Retina (tissue), 1 donor: ENCODE measurements at regions not wholly inside any gene's neighbourhood (a gene's known extent, or its start where the extent isn't known, plus 50 kb on each side); places are given as distances from the start of the nearest gene placed in this dataset.
A peak's percentile ranks its signal among the peaks of the same experiment; 100 is the strongest.
"Not testable (repeated sequence)": the region's sequence is repeated elsewhere in the genome, so short reads cannot be mapped to it uniquely, and the experiment has no call there.

Source experiments
- DNase-seq: peaks from one replicate; pipeline ENCODE4 v3.0.0-alpha.2; 2016

GRCh38 chr10:30763918-30764317 is 134.4 kb upstream of the LYZL2 start:
- no peak for DNase-seq

DNA sequence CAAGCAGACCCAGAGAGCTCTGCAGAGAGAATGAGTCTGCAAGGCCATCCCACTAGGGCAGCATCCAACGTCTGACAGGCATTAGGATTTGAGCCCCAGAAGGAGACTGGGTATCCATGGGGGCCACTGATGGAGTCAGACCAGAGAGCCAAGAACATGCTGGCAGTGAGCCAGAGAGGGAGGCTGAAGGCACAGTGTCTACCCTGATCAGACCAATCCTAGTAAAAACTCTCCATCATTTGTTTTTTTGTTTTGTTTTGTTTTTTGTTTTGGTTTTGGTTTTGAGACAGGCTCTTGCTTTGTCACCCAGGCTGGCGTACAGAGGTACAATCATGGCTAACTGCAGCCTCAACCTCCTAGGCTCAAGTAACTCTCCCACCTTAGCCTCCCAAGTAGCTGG is 133.1 kb upstream of the LYZL2 start:
- no peak for DNase-seq

DNA sequence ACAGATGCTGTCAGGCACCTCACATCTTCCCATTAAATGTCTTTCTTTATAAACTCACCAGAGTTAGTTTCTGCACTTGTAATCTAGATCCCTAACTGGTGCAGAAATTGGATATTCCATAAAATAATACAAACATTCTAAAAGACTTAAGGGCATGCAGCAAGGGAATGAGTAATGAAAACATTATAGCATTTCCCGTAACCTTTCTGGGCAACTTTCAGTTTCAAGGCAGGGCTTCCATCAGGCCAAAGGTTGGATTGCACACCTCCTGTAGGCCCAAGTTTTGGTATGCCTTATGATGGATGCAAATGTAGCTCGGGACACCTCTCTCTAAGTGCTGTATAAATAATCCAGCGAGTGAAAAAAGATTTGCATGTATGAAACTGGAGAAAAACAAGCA is 129.9 kb upstream of the LYZL2 start:
- no peak for DNase-seq

- DNase-seq, result no peak
Observed at GRCh38 chr10:30758338-30758737, 128.8 kb upstream of the LYZL2 start.

DNA sequence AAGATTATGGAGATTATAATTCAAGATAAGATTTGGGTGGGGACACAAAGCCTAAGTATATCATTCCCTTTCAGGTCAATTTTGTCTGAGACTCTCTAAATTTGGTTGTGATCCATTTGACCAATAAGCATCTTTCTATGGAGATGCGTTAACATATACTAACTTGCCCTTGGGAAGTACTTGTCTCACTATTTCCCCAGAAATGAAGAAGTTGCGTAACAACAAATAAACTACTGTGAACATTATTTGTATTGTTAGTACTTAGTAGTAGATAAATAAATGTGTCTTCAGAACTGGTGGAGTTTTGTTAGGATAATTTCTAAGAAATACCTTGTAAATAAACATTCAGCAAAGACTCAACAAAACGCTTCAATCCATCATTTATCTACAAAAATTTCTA is 127.3 kb upstream of the LYZL2 start:
- DNase-seq, result no peak

- no peak for DNase-seq
Observed at GRCh38 chr10:30756151-30756550, 126.6 kb upstream of the LYZL2 start.

GRCh38 chr10:30755441-30755953 is 125.9 kb upstream of the LYZL2 start:
- no peak for DNase-seq

GRCh38 chr10:30752481-30752881 is 122.9 kb upstream of the LYZL2 start:
- peak; percentile 90 for DNase-seq

GRCh38 chr10:30751678-30752331 is 122.3 kb upstream of the LYZL2 start:
- DNase-seq, result no peak

- no peak for DNase-seq
Observed at GRCh38 chr10:30750971-30751677, 121.6 kb upstream of the LYZL2 start.

DNA sequence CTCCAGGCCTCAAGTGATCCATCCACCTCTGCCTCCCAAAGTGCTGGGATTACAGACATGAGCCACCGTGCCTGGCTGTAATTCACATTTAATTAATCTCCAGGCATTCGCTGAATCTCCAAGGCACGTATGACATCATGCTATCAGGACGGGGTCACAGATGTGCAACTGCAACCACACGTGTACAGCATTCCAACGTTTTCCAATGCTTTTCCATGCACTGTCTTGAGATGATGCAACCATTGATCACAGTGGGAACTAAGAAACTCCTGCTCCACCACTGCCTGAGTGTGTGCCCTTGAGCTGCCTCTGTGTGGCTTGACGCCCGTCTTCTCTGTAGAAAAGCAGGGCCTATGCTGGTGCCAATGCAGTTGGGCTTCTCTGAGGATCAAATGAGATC is 119.8 kb upstream of the LYZL2 start:
- no peak for DNase-seq

GRCh38 chr10:30748152-30748973 is 118.8 kb upstream of the LYZL2 start:
- no peak for DNase-seq

DNA sequence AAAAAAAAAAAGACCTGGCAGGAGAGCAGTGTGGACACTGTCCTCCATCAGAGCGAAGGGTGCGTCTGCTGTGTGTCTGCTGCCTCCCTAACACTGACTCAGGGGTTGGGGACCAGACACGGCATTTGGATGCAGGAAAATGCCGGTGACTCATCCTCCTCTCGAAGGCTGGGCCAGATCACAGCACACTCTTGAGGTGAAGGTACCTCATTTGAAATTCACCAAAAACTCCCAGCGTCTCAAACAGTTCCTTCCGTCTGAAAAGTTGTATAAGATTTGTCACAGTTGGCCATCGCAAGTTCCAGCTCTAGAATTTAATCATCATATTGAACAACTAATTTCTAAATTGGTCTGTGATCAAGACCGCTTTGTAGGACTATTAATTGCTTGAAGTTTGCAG is 118.1 kb upstream of the LYZL2 start:
- no peak for DNase-seq

DNA sequence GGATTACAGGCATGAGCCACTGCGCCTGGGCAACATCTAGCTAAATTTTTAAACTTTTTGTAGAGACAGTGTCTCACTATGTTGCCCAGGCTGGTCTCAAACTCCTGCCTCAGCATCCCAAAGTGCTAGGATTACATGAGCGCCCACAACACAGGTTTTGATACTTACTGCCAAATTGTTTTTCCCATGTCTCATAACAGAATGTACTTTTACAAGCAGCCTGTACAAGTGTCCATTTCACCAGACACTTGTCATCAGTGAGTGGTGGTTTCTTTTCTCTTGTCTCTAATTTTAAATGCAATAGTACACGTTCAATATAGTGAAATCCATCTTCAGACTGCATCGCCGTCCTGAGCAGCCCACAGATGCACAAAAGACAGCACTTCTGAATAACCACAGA is 116.4 kb upstream of the LYZL2 start:
- no peak for DNase-seq

DNA sequence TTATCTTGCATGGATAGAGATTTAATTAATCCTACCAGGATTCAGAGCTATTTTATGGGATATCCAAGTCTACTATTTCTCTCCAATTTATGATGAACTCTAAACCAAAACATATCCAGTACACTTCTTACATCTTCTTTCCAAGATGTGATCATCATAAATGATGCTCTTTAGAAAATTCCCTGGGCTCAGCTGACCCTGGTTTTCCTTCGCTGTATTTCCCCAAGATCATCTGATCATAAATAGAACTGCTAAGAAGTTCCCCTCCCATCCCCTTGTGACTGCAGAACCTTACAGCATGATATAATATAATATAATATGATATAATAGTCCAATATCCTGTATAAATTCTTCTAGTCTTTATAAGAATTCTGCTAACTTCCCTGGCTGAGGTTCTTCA is 114.6 kb upstream of the LYZL2 start:
- no peak for DNase-seq

DNA sequence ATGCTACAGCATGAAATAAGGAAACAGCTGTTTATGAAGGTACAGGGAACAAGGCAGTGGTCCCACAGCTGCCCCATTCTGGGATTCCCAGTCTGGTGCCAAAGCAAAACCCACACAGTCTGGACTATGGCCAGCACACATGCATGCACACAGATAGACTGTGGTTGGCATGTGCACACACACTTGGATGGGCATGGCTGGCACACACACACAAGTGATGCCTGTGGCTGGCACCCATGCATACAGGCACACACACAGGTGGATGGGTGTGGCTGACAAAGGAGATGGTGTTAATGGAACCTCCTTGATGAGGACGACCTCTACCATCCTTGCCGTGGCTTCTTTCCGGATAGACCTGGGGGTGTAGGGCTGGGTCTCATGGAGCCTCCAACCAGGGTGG is 114.0 kb upstream of the LYZL2 start:
- DNase-seq, result no peak

GRCh38 chr10:30742471-30742870 is 112.9 kb upstream of the LYZL2 start:
- no peak for DNase-seq

GRCh38 chr10:30740774-30741173 is 111.2 kb upstream of the LYZL2 start:
- DNase-seq, result not testable (repeated sequence)

- no peak for DNase-seq
Observed at GRCh38 chr10:30738416-30738815, 108.9 kb upstream of the LYZL2 start.

DNA sequence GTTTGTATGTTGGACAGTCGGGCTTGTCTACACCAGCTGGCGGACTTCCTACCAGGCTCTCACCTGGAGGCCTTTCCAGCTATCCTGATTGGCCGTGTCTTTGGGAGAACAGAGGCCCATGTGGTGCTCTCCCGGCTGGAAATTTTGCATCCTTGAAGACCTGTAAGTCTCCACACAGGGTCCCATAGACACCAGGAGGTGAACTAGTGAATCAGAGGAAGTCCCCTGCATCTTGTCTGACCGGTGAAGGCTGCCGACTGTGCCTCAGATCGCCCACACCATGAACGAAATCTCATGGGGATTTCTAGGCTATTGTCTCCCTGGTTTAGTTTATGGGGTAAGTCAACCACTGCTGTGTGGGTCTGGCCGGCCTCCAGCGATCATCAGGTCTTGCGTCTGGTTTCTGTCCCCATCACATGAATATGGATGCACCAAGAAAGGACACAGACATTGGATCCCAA is 108.4 kb upstream of the LYZL2 start:
- no peak for DNase-seq

- DNase-seq, result no peak
Observed at GRCh38 chr10:30736685-30737232, 107.2 kb upstream of the LYZL2 start.

GRCh38 chr10:30734901-30735300 is 105.3 kb upstream of the LYZL2 start:
- no peak for DNase-seq

- DNase-seq, result no peak
Observed at GRCh38 chr10:30732671-30733070, 103.1 kb upstream of the LYZL2 start.
